HEK293T (cell line): ENCODE measurements at regions not wholly inside any gene's neighbourhood (a gene's known extent, or its start where the extent isn't known, plus 50 kb on each side); places are given as distances from the start of the nearest gene placed in this dataset.

ENCODE experiments used
- ARNT ChIP-seq: fragments of 450-650 bp; IDR thresholded peaks from 2 replicates; pipeline ENCODE4 v1.6.1; 2017; ENCODE audit warnings: mild to moderate bottlenecking
- BHLHE40 ChIP-seq: fragments of 450-650 bp; IDR thresholded peaks from 2 replicates; pipeline ENCODE4 v1.6.1; 2016; ENCODE audit warnings: mild to moderate bottlenecking, moderate library complexity, borderline replicate concordance
- ELF4 ChIP-seq: fragments of 450-650 bp; IDR thresholded peaks from 2 replicates; pipeline ENCODE4 v1.6.1; 2017; ENCODE audit warnings: antibody characterized with exemption
- HDGF ChIP-seq: fragments of 450-650 bp; IDR thresholded peaks from 2 replicates; pipeline ENCODE4 v1.6.1; 2017; ENCODE audit warnings: antibody characterized with exemption, borderline replicate concordance
- L3MBTL2 ChIP-seq: fragments of 450-650 bp; conservative IDR thresholded peaks from 2 replicates; pipeline ENCODE4 v1.6.1; 2016; ENCODE audit warnings: mild to moderate bottlenecking
- LEF1 ChIP-seq: fragments of 450-650 bp; IDR thresholded peaks from 2 replicates; pipeline ENCODE4 v1.6.1; 2017; ENCODE audit warnings: mild to moderate bottlenecking, borderline replicate concordance
- NFRKB ChIP-seq: fragments of 450-650 bp; IDR thresholded peaks from 2 replicates; pipeline ENCODE4 v1.6.1; 2016; ENCODE audit warnings: mild to moderate bottlenecking, moderate library complexity
- SP1 ChIP-seq: fragments of 450-650 bp; IDR thresholded peaks from 2 replicates; pipeline ENCODE4 v1.6.1; 2017
- SUZ12 ChIP-seq: fragments of 450-650 bp; IDR thresholded peaks from 2 replicates; pipeline ENCODE4 v1.6.1; 2016; ENCODE audit warnings: mild to moderate bottlenecking

DNA sequence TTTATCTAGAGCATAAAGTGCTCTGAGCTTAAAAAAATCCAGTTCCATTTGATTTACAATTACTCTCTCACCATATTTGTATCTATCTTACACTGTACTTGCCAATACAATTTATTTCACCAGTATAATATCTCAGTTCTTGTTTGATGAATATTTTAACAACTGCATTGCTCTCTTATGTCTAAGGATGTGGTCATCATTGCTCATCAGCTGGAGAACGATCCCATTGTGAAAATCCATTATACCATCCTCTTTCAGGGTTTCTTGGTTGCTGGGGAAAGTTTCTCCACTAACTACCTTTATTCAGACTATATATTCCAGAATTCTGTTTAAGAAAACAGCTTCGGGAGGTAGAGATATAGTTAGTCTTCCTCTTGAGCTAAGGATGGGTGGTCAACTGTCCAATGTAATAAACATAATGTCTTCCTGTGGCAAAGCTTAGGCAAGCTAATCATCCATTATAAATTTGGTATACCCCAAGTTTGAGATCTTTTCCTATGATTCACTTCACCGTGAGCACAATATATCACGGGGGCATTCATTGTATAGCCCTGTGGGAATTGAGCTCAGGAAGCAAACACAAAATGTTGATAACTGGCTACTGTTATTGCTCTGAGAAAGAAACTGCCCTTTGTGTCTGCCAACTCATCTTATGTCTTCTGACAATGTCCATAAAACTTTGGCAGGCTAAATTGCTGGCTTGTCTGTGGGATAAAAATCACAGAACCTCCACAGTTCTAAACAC lies 2361.9 kb downstream of the ARAP2 start:
- TF ChIP-seq LEF1 (no peak), SP1 (no peak), ELF4 (no peak), NFRKB (no peak), L3MBTL2 (no peak), BHLHE40 (no peak), SUZ12 (no peak), ARNT (no peak), HDGF (no peak)
